GM23248 (cell line): ENCODE measurements at regions not wholly inside any gene's neighbourhood (a gene's known extent, or its start where the extent isn't known, plus 50 kb on each side); places are given as distances from the start of the nearest gene placed in this dataset.

Source experiments
- EZH2 ChIP-seq: fragments of 200-600 bp; sonication (generic); IDR thresholded peaks from 2 replicates; pipeline ENCODE4 v1.6.1; 2018; ENCODE audit warnings: antibody characterized with exemption, mild to moderate bottlenecking; ENCODE audit not compliant: insufficient read depth, poor library complexity, severe bottlenecking
- EZH2phosphoT487 ChIP-seq: fragments of 200-600 bp; sonication (generic); IDR thresholded peaks from 2 replicates; pipeline ENCODE4 v1.6.1; 2018; ENCODE audit warnings: antibody characterized with exemption, moderate library complexity, mild to moderate bottlenecking, low read depth; ENCODE audit not compliant: insufficient read depth

GRCh38 chr2:234566622-234567021, 69.7 kb upstream of the ARL4C start:
- TF ChIP-seq EZH2 (no peak), EZH2phosphoT487 (no peak)
